HG03565 (cell line): ENCODE measurements at regions not wholly inside any gene's neighbourhood (a gene's known extent, or its start where the extent isn't known, plus 50 kb on each side); places are given as distances from the start of the nearest gene placed in this dataset.

Source experiments
- ATAC-seq: cut with Tn5 transposase; IDR thresholded peaks from one replicate; pipeline ENCODE4 v1.9.1; 2021; ENCODE audit warnings: mild to moderate bottlenecking, moderate library complexity; ENCODE audit not compliant: unreplicated experiment

DNA sequence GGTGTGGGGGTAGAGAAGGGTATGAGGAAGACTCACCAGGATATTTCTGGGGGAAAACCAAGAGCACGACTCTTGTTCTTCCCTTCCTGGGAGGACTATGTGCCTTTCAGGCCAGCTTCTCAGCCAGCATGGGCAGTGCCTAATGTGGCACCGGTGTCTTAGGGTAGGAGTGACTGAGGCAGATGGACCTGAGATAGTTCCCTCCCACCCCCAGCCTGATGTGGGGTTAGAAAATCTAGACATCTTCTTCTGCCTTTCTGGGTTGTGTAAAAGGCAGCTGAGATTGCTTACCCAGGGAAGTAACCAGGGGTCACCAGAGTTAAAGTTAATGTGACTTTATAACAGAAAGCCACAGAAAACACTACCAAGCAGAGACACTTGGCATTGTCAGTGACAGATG lies 127.3 kb downstream of the TMA16 start:
- ATAC-seq = no peak

DNA sequence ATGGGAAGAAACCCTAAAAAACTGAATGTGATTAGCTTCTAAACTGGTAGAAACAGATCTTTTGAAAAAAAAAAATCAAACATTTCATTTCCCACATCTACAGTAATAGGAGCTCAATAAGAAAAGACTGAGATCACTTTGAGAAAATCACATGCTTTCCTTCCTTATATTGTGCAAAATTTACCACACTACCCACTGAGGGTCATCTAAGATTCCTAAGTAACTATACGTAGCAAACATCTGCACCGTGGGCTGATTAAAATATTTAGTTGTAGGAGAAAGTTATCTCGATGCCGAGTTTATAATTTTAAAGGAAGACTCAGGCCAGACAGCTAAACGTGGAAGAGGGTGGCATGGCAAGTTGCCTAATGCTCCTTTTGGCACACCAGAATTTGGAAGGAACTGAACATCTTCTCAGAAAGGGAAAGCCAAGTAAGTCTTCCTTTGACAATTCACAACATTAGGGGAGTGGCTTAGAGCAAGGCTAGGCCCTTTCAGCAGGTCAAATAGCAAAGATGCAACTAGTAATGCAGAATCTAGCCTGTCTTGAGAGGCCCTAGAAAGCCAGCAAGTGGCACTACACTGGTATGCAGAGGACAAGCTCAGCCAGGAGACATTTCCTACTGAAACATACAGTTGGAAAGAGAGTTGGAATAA lies 128.0 kb downstream of the TMA16 start:
- no peak for ATAC-seq

DNA sequence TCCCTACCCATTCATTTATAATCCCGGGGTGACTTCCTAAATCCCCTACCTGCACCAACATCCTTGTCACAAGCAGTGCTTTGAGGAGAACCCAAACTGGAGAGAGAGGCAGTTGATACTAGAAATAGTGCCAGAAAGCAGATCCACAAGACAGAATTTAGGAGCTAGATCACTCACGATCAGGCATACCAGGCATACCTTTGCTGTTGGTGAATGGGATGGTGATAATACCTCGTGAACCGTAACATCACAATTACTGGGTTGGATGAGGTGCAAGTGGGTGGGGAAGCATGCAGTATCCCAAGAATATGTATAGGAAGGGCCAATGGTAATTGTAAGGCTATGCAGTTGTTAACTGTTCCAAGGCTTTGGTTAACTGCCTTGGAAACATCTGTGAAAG lies 129.3 kb downstream of the TMA16 start:
- ATAC-seq = no peak

DNA sequence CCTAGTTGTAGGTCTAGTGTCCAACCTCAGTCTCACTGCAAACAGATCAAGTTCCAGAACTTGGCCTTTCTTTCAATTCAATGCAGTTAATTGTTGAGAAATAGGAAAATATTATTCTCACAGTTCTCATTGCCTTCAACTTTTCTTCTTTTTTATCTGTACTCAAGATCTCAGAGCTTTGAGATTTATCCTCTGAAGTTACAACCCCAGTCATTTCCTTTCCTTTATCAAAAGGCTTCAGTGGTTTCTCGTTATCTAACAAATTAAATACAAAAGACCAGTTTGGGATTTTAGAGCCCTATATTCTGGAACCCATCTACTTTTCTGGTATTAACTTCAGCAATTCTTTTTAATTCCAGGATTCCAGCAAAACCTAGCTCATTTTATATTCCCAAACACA lies 130.2 kb downstream of the TMA16 start:
- no peak for ATAC-seq

DNA sequence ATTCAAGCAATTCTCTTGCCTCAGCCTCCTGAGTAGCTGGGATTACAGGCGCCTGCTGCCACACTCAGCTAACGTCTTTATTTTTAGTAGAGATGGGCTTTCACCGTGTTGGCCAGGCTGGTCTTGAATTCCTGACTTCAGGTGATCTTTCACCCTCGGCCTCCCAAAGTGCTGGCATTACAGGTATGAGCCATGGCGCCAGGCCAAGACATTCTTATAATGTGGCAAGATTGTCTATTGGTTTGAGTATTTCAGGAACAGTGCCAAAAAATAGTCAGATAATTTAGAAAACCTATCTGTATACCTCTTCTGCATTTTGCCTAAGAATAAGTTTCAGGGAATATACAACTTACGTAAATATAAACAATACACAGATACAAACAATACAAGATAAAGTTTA lies 136.8 kb downstream of the TMA16 start:
- ATAC-seq = no peak

DNA sequence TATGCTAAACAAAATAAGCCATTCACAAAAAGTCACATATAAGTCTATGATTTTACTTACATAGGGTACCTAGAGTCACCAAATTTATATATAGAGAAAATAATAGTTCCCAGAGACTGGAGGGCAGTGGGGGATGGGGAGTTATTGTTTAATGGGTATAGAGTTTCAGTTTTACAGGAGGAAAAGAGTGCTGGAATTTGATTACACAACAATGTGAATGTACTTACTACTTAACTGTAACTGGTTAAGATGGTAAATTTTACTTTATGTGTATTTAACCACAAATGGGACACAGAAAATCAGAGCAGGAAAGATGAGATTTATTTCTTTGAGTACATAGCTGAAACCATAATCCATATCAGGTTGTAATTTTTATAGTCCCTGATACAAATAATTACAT lies 144.4 kb downstream of the TMA16 start:
- no peak for ATAC-seq

DNA sequence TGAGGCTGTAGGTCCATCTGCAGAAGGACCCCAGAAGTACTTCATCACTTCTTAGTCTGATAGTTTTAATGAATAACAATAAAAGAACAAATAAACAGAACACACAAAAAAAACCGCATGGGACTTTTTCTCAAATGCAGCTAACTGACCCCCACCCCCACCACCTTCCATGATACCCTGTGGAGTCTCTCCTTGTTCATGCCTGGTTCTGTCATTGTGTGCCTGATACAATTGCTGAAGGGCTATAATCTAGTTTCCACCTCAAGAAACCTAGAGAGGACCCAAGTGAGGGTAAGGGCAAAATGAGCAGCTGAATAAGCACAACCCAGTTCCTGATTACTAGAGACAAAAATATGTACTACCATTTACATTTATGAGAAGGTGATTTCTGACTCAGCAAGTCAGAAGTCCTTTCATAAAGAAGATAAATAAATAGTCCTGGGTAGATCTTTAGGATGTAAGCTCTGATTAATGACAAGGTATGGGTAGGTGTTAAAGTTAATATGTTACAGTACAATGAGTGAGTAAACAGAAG lies 155.1 kb downstream of the TMA16 start:
- ATAC-seq = no peak

DNA sequence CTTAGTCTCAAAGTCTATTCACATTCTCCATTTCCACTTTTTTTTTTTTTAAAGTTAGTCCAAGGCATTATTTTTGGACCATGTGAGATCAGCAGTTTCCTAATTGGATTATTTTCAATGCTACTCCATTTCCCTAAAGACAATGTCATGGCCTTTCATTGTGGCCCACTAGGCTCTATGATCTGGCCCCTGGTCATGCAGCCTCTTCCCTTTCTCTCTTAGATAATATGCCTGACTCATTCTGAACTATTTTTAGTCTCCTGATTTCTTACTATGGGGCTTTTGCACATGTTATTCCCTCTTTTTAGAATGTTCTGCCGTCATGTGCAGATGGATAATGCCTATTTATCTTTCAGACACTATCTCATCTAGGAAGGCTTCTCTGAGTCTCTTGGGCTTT lies 157.3 kb downstream of the TMA16 start:
- no peak for ATAC-seq

DNA sequence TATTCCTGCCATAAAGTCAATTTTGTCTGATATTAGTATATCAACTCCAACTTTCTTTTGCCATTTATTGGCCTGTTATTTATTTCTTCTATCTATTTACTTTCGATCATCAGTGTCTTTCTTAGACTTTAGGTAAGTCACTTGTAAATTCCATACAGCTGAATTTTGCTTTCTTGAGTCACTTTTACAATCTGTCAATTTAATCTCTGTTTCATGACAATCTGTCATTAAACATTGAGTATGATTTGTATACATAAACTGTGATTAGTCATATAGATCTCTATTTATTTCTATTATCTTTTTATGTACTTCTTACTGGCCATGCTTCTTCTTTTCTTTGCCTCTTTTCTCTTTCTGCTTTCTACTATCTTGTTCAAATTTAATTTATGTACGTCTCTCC lies 160.1 kb downstream of the TMA16 start:
- ATAC-seq = no peak

DNA sequence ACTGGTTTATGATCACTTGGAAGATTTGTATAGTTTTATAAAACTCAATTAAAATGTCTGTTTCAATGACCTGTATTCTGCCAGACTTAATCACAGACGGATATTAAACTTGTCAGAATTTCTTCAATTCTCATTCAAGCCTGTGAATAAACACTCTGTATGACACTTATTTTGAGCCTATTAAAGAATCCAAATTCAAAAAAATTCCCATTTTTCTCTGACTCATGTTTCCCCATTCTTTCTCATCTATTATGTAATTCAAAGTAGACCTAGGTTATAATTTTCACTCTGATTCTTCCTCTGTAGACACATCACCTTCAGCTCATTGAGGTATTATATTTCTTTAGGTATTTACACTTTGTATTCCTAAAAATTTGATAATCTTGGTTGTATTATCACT lies 166.1 kb downstream of the TMA16 start:
- ATAC-seq = no peak

DNA sequence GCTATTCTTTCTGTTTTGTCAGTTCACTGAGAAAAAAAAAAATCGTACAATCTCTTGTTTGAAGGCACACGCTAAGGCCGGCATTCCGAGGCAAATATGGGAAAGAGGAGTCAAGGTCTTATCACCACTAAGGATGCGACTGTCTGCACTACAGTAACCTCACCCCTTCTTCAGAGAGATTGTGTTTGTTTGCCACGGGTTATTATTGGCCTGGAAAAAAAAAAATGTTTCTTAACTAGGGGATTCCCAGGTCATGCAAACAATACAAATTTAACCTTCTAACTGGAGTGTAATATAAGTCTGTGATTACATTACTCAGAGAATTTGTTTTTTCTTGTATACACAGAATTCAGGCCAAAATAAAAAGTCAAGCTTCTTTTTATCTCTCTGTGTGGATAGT lies 168.3 kb downstream of the TMA16 start:
- ATAC-seq = no peak

DNA sequence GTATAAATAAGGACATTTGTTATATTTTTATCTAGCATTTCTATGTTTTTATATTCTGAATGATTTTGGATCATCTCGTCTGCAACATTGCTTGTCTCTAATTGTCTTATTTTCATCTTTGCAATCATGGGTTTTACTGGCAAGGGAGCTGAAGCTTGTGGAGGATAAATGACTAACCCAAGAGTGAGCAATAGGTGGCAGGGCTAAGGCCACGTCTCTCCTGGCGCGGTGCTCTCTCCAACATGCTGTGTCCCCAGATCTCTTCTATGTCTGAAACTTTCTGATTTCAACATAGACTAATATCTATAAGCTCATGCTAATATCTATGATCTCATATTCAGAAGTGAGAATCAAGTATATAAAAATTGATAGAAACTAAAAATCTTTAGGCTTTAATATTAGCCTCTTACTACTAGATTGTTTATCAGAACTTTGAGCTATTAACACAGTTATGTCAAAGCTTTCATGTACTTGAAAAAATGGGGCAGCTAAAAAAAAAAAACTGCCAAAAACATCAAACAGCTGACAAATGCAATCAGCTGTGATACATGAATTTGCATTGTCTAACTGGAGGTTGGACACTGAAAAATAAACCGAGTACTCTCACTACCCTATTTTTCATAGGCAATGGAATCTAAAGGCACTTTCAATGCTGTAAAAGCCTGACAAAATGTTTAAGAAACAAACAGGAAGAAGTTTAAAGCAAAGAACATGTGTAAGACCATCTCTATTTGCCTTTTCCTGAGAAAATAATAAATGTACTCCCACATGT lies 169.2 kb downstream of the TMA16 start:
- peak; percentile 73 for ATAC-seq

DNA sequence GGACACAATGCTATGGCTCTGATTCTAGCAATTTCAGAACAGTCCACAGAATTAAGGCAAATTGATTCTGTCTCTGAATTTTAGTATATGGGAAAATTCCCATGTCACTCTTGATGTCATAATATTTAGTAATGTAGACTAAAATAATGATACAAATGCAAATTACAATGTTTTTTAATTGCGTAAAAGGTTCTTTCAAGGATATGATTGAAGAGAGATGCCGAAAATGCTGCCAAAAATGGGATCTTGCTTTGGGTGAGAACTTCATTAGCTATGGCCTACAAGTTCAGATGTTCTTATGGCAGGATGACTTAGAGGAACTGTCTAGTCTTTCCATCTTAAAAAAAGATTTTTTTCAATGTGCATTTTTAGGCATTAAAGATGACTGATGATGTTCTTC lies 170.6 kb downstream of the TMA16 start:
- ATAC-seq = no peak

DNA sequence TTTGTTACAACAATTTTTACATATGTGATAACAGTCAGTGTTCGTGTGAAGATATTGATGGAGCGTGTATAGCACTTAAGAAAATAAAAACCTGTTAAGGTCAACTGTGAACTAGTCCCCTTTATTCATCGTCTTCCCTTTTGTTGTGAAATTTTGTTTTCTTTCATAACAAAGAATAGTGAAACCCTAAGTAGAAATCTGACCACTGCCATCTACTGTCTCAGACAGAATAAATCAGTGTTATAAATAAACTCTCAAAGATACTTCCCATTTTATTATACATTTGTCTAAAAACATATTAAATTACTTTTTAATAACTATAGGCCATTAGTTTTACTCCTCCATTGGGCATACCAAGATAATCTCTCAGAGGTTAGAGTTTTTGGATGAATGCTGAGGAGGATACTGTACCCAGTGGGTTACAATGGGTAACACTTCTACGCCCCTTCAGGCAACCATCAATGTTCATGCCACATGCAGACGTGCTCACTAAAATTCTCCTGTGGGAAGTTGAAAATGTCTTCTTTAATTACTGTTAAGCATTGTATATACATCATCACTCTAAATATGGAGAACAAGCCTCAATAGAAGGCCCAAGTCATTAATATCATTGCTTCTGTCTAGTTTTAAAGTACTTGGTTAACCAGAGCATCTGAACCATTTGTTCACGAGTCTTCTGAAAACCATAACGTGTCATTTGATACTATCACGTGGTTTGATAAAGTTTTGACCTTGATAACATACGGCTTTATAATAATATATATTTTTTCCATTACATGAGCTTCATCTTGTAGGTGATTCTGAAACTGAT lies 171.2 kb downstream of the TMA16 start:
- ATAC-seq = peak; percentile 28

DNA sequence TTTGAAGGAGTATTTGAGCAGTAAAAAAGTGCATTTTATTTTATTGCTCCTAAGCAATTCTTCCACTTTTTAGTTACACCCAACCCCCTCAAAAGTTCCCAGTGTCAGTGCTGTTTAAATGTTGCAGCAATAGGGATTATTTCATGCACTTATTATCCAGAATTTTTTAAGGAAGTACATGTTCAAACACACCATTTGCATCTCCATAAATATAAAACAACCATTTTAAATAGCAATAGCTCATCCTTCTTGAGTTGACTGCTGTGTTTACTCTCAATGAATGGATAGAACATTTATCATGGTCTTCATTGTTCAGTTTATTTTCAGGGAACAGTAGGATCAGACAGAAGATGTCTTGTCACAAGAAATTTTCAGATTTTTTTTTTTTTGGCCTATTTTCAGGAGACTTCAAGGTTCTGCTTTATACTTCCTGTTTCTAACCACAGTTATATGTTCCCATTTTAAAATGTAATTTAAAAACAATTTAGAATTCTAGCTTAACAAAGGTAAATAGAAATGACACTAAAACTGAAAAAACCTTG lies 171.9 kb downstream of the TMA16 start:
- no peak for ATAC-seq

DNA sequence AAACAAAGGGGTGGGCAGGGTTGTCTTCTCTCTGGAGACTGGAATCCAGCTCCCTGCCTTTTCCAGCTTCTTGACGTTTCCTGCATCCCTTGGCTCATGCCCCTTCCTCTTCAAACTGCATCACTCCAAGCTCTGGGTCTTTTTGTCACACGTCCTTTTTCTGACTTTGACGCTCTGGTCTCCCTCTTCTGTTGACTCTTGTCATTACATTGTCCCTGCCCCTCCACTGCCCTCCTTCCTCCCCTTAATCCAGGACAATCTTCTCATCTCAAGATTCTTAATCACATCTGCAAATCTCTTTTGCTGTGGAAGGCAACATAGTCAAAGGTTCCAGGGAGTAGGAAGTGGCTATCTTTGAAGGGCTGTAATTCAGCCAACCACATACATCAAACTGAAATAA lies 178.3 kb downstream of the TMA16 start:
- no peak for ATAC-seq

DNA sequence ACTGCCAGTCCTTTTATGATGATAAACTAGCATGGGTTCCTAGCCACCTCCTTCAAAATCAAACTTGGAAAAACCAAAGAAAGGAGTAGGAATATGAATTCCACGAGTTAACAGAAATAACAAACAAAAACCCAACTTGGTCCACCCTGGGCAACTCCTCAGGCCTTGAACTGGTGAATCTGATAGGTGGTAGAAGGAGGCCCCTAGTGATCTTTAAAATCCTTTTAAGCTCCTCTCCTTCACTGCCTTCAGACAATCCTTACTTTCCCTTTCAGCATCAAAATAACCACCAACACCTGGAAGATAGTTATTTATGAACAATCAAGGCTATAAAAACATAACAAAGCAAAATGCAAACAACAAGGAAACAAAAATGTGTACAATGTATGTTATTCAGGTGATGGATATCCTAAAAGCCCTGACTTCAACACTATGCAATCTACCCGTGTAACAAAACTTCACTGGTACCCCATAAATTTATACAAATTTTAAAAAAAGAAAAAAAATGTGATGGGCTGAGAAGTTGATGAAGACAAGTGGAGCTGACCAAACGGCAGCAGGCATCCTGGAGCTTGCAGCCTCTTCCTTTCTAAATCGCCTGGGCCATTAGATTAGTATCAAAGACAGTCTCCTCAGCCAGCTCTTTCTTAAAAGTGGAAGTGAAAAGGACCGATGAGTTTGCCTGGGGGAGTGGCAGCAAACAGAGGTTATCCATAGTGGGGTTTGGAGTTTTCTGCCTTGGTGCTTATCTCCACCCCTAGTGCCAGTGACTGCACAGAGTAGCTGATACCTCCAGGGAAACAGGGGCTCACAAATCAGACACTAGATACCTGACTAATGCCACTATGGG lies 179.6 kb downstream of the TMA16 start:
- no peak for ATAC-seq

DNA sequence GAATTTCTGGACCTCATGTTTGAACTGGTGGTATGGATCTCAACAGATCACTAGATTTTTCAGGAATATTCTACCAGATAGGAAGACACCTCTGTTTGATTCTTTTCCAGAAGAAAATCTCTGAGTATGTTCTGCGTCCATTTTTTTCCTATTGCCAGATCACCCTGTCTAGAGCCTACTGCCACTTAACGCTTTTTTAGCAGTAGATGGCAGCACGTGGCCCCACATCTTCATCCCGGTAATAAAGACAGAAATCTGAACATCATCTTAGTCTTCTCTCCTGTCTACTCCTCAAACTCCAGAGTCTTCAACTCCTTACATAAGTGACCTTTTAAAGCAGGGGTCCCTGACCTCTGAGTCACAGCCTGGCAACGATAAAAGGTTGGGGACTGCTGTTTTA lies 184.7 kb downstream of the TMA16 start:
- no peak for ATAC-seq

DNA sequence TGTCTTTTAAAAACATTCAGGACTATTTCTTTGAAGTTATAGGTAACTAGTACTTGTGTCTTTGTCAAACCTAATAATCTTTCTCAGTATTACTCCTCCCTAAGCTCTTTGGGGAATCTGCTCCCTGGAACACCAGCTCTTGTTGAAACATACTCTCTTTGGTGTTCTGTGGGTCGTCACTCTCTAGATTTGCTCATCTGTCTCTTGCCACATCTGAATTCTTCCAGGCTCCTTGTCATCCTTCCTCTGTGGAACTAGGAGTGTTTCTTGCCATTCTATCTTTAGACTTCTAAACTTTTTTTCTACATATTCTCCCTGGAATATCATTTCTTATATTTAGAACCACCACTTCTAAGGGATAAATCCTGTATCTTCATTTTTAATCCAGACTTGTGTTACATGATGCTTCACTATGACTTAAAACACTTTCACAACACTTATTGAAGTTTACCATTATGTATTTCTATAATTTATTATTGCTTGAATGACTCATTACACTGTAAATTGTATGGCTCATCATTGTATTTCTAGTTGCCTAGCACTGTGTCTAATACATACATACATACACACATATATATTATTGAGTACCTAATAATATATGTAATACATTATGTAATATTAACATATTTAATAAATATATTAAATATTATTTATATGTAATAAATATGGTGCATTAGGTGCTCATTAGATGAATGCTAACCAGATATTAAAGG lies 186.1 kb downstream of the TMA16 start:
- no peak for ATAC-seq
